ENCODE measurements at regions not wholly inside any gene's neighbourhood (a gene's known extent, or its start where the extent isn't known, plus 50 kb on each side); places are given as distances from the start of the nearest gene placed in this dataset.

GRCh38 chr4:99710681-99711345 lies 53.2 kb upstream of the C4orf54 start:
- H3K36me3 ChIP-seq (ENCODE audit: control insufficient read depth, insufficient read depth, low read length): no peaks in the 10 kb centered on the region
- H3K27me3 ChIP-seq (ENCODE audit: control insufficient read depth, insufficient read depth, low read length): no peaks in the 10 kb centered on the region
- POLR2A ChIA-PET: no interaction called here
- TF ChIP-seq CTCF (IDR thresholded peaks at IDR 0.05; ENCODE audit: insufficient read depth, low read depth, low read length): no peak
- CTCF ChIA-PET: no interaction called here
- no peak overlapping the region for H3K4me3 ChIP-seq (ENCODE audit: low read depth, low read length)
- no peak for DNase-seq (ENCODE audit: low read depth)

- H3K4me3 ChIP-seq (ENCODE audit: low read depth, low read length): no peak overlapping the region
- H3K27me3 ChIP-seq (ENCODE audit: control insufficient read depth, insufficient read depth, low read length): no peaks in the 10 kb centered on the region
- ChIA-PET CTCF (no interaction called here), POLR2A (no interaction called here)
- no peak for TF ChIP-seq CTCF (IDR thresholded peaks at IDR 0.05; ENCODE audit: insufficient read depth, low read depth, low read length)
- no peak for DNase-seq (ENCODE audit: low read depth)
- H3K36me3 ChIP-seq (ENCODE audit: control insufficient read depth, insufficient read depth, low read length): no peaks in the 10 kb centered on the region
Observed at GRCh38 chr4:99710020-99710419, 52.4 kb upstream of the C4orf54 start.

GRCh38 chr4:99708551-99708950 lies 50.9 kb upstream of the C4orf54 start:
- CTCF ChIA-PET: interaction anchor here (1.4 kb wide), 1 partner anchor 14 kb away, joined by 3 read pairs; no protein-coding TSS in a partner anchor
- Histone ChIP-seq H3K4me3 (ENCODE audit: low read depth, low read length) (no peak overlapping the region), H3K36me3 (ENCODE audit: control insufficient read depth, insufficient read depth, low read length) (no peaks in the 10 kb centered on the region), H3K27me3 (ENCODE audit: control insufficient read depth, insufficient read depth, low read length) (no peaks in the 10 kb centered on the region)
- TF ChIP-seq CTCF (IDR thresholded peaks at IDR 0.05; ENCODE audit: insufficient read depth, low read depth, low read length): no peak
- no peak for DNase-seq (ENCODE audit: low read depth)
- POLR2A ChIA-PET: no interaction called here
